ENCODE measurements at regions not wholly inside any gene's neighbourhood (a gene's known extent, or its start where the extent isn't known, plus 50 kb on each side); places are given as distances from the start of the nearest gene placed in this dataset.

GRCh38 chr2:439556-440402 is 151.9 kb upstream of the ALKAL2 start:
- no peak for TF ChIP-seq FOS (IDR thresholded peaks at IDR 0.05; ENCODE audit: borderline replicate concordance, insufficient read depth, low read length)
- no peak for TF ChIP-seq JUN (IDR thresholded peaks at IDR 0.05; ENCODE audit: borderline replicate concordance, insufficient read depth, insufficient read length, low read depth)
- no peak for TF ChIP-seq POLR2A (IDR thresholded peaks at IDR 0.05; ENCODE audit: low read depth, low read length)
- no peak for TF ChIP-seq EZH2 (IDR thresholded peaks at IDR 0.05; ENCODE audit: borderline replicate concordance, low read depth, low read length, severe bottlenecking)
- TF ChIP-seq MYC (IDR thresholded peaks at IDR 0.05; ENCODE audit: low read depth, low read length), result no peak
- no peak for TF ChIP-seq CTCF (IDR thresholded peaks at IDR 0.05; ENCODE audit: extremely low read depth in 1 of 2, insufficient read depth in 1 of 2, low read depth in 1 of 2, low read length in 2 of 2)
- no peak for TF ChIP-seq POLR2AphosphoS5 (IDR thresholded peaks at IDR 0.05; ENCODE audit: insufficient read depth, low read depth, low read length)
- dilution Hi-C loops (cut with MboI; ENCODE audit: extremely low pct_ligation_motif_present, low sequenced_read_pairs), result no loop called here
- no peak for FAIRE-seq

More at GRCh38 chr2:439556-440402, 151.9 kb upstream of the ALKAL2 start:
- Histone ChIP-seq H4K20me1 (replicated peaks; ENCODE audit: control insufficient read depth, extremely low read depth, insufficient read depth, low read length) (no peaks in the 10 kb centered on the region), H3K79me2 (ENCODE audit: control insufficient read depth, insufficient read depth, low read length) (no peaks in the 10 kb centered on the region), H3K36me3 (ENCODE audit: control insufficient read depth in 2 of 2, extremely low read depth in 1 of 2, insufficient read depth in 2 of 2, low read length in 2 of 2) (no peaks in the 10 kb centered on the region), H3K27ac (ENCODE audit: insufficient read depth, low read depth, low read length) (no peak overlapping the region), H3K4me1 (ENCODE audit: control insufficient read depth, extremely low read depth, insufficient read depth, low read length) (no peaks in the 10 kb centered on the region), H3K27me3 (ENCODE audit: control insufficient read depth in 2 of 2, insufficient read depth in 2 of 2, low read length in 2 of 2) (no peaks in the 10 kb centered on the region), H3K4me2 (ENCODE audit: insufficient read depth, low read length) (no peak overlapping the region), H3K9me1 (replicated peaks; ENCODE audit: control insufficient read depth, extremely low read depth, insufficient read depth, low read length) (no peaks in the 10 kb centered on the region), H3K9me3 (replicated peaks; ENCODE audit: control insufficient read depth, insufficient read depth, low read length) (peaks cover 14% of the 10 kb centered on the region), H3K4me3 (replicated peaks in 1 of 3; ENCODE audit: insufficient read depth in 1 of 3, low read depth in 1 of 3, low read length in 3 of 3) (no peak overlapping the region), H3K9ac (replicated peaks; ENCODE audit: extremely low read depth, insufficient read depth, low read length) (no peak overlapping the region), H2AFZ (ENCODE audit: low read depth, low read length) (no peak overlapping the region)
- ChIA-PET POLR2A (no interaction called here), CTCF (no interaction called here)
- DNase-seq (ENCODE audit: low read depth, low spot score), result no peak
- intact Hi-C loops (cut with micrococcal nuclease), result no loop called here
- no TSS peak for BruUV-seq (replicated peaks)

All from endothelial cell of umbilical vein (primary cell).